ENCODE measurements at regions not wholly inside any gene's neighbourhood (a gene's known extent, or its start where the extent isn't known, plus 50 kb on each side); places are given as distances from the start of the nearest gene placed in this dataset.

DNA sequence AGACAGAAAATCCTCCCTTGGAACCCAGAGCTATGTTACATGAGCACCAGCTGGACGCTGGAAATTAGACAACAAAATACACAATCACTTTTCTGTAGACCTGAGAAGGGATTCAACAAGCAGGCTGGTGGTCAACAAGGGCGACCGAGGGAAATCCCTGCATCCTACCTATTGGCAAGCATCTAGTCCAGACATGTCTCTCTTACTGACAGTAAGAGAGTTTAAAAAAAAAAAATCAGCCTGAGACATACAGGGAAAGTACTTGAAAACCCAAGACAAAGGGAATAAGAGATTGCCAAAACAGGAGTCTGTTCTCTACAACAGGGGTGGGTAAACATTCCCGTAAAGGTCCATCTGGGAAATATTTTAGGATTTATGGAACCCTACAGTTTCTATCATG, 108.0 kb downstream of the KDR start:
- H3K27ac ChIP-seq: no peak overlapping the region
- TF ChIP-seq ZFX (IDR thresholded peaks at IDR 0.05; ENCODE audit: borderline replicate concordance): no peak
- no peak for TF ChIP-seq CTCF (IDR thresholded peaks at IDR 0.05)

- TF ChIP-seq CTCF (IDR thresholded peaks at IDR 0.05) (no peak), ZFX (IDR thresholded peaks at IDR 0.05; ENCODE audit: borderline replicate concordance) (no peak)
- no peak overlapping the region for H3K27ac ChIP-seq
Measured at GRCh38 chr4:55016131-55016530, 109.3 kb downstream of the KDR start.

DNA sequence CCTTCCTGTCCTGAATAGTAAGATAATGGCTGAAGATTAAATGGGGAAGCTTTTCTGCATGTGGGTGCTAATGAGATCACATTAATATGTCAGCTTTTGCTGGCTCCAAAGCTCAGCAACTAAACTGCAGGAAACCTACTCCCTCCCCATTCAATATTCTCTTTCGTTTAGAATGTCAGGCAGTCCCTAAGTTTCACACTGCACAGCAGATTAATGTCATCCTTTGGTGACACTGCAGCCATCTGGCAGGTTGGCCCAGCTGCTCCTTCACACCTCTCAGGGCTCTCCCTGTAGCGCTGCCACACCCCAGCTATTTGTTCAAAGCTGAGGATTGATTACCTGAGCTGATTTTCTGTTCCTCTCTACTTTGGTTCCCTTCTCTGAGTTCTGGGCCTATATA, 110.5 kb downstream of the KDR start:
- H3K27ac ChIP-seq: no peak overlapping the region
- TF ChIP-seq CTCF (IDR thresholded peaks at IDR 0.05) (no peak), ZFX (IDR thresholded peaks at IDR 0.05; ENCODE audit: borderline replicate concordance) (no peak)

DNA sequence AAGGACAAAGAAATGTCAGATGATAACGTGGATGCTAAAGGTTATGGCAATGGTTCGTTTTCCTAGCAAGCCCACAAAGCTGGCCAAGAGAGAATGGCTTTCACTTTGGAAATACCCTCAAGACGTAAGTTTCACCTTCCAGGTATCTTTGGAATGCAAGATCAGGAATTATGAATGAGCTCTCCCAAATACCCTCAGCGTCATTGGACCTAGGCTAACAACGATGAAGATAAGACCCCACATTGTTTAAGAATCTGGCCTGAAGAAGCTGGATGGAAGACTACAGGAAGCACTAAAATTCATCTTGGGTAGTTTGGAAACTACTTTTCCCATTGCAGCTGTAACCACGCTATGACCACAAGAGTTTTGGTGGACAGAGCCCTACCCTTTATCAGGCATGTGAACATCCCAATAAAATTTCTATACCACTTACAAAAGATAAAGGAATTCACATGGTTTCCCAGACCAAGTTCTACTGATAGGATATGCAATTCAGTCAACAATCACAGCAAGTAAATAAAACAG, 111.9 kb downstream of the KDR start:
- TF ChIP-seq CTCF (IDR thresholded peaks at IDR 0.05) (no peak), ZFX (IDR thresholded peaks at IDR 0.05; ENCODE audit: borderline replicate concordance) (no peak)
- no peak overlapping the region for H3K27ac ChIP-seq

- TF ChIP-seq ZFX (IDR thresholded peaks at IDR 0.05; ENCODE audit: borderline replicate concordance) (no peak), CTCF (IDR thresholded peaks at IDR 0.05) (no peak)
Measured at GRCh38 chr4:55012363-55013230, 112.8 kb downstream of the KDR start.

GRCh38 chr4:55011761-55012160, 113.6 kb downstream of the KDR start:
- H3K27ac ChIP-seq: no peak overlapping the region
- no peak for TF ChIP-seq CTCF (IDR thresholded peaks at IDR 0.05)
- TF ChIP-seq ZFX (IDR thresholded peaks at IDR 0.05; ENCODE audit: borderline replicate concordance): no peak

More at GRCh38 chr4:55012363-55013230, 112.8 kb downstream of the KDR start:
- no peak overlapping the region for H3K27ac ChIP-seq

DNA sequence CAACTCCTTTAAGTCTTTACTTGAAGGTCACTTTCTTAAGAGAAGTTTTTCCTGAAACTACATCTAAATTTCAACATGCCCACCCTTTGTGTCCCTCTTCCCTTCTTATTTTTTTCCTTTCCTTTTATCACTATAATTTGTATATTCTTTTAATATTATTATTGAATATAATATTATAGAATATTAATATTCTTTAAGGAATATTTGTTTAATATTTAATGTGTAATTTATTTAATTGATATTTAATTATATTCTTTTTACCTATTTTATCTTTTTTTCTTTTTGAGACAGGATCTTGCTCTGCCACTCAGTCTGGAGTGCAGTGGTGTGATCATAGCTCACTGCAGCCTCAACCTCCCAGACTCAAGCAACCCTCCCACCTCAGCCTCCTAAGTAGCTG, 114.8 kb downstream of the KDR start:
- H3K27ac ChIP-seq: no peak overlapping the region
- TF ChIP-seq ZFX (IDR thresholded peaks at IDR 0.05; ENCODE audit: borderline replicate concordance) (no peak), CTCF (IDR thresholded peaks at IDR 0.05) (no peak)
